ENCODE measurements at regions not wholly inside any gene's neighbourhood (a gene's known extent, or its start where the extent isn't known, plus 50 kb on each side); places are given as distances from the start of the nearest gene placed in this dataset.

- H3K4me1 ChIP-seq: no peaks in the 10 kb centered on the region
- no peaks in the 10 kb centered on the region for H3K9me3 ChIP-seq
- H3K36me3 ChIP-seq (replicated peaks): no peaks in the 10 kb centered on the region
- in situ Hi-C loops (cut with MboI; ENCODE audit: low sequenced_read_pairs): no loop called here
- no peaks in the 10 kb centered on the region for H3K27me3 ChIP-seq (ENCODE audit: low read depth)
- H3K4me3 ChIP-seq: no peak overlapping the region
- DNase-seq (ENCODE audit: low spot score in 2 of 2): no peak
These were observed 368.9 kb downstream of the AACS start for GRCh38 chr12:125434131-125434530.

GRCh38 chr12:125434936-125435443 is 369.8 kb downstream of the AACS start:
- Histone ChIP-seq H3K27me3 (ENCODE audit: low read depth) (no peaks in the 10 kb centered on the region), H3K36me3 (replicated peaks) (no peaks in the 10 kb centered on the region), H3K4me3 (no peak overlapping the region), H3K4me1 (no peaks in the 10 kb centered on the region), H3K9me3 (no peaks in the 10 kb centered on the region)
- in situ Hi-C loops (cut with MboI; ENCODE audit: low sequenced_read_pairs): no loop called here
- no peak for DNase-seq (ENCODE audit: low spot score in 2 of 2)

DNA sequence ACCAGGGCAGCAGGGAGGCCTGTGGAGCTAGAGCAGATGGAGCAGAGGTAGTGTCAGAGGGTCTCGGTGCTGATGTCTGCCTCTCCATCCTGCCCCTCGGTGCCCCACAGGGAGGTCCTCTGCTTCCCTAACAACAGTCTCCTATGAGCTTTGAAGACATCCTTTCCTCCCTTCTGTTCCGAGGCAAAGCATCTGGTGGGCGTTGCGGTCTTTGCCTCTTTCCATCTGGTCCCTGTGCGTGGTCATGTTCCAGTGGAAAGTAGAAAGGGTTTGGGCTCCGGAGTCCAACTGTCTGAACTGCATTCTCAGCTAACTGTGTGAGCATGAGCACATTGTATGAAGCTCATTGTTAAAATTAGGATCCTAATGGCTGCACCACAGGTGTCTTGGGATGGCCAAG is 370.6 kb downstream of the AACS start:
- H3K4me1 ChIP-seq: no peaks in the 10 kb centered on the region
- no peak for DNase-seq (ENCODE audit: low spot score in 2 of 2)
- H3K27me3 ChIP-seq (ENCODE audit: low read depth): no peaks in the 10 kb centered on the region
- H3K36me3 ChIP-seq (replicated peaks): no peaks in the 10 kb centered on the region
- no peaks in the 10 kb centered on the region for H3K9me3 ChIP-seq
- H3K4me3 ChIP-seq: no peak overlapping the region
- in situ Hi-C loops (cut with MboI; ENCODE audit: low sequenced_read_pairs): no loop called here

DNA sequence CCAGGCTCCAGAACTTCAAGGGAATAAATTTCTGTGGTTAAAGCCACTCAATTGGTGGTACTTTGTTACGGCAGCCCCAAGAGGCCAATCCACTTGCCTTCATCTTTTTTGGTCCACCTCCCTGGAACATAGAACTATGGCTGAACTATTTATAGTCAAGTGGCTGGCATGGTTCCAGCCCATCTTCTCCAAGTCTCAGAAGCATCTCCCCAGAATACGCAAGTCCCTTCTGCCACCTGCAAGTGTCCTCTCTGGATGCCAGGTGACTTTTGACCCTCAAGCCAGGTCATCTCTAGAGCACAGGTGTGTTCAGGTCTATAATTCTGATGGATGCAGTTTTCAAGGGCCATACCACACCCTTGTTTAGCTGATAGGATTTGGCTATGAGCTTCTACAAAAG is 371.5 kb downstream of the AACS start:
- Histone ChIP-seq H3K4me1 (no peaks in the 10 kb centered on the region), H3K9me3 (no peaks in the 10 kb centered on the region), H3K27me3 (ENCODE audit: low read depth) (no peaks in the 10 kb centered on the region), H3K4me3 (no peak overlapping the region), H3K36me3 (replicated peaks) (no peaks in the 10 kb centered on the region)
- in situ Hi-C loops (cut with MboI; ENCODE audit: low sequenced_read_pairs): no loop called here
- DNase-seq (ENCODE audit: low spot score in 2 of 2): no peak

GRCh38 chr12:125440399-125440798 is 375.2 kb downstream of the AACS start:
- Histone ChIP-seq H3K4me3 (no peak overlapping the region), H3K9me3 (no peaks in the 10 kb centered on the region), H3K4me1 (no peaks in the 10 kb centered on the region), H3K27me3 (ENCODE audit: low read depth) (0 out of 2 replicates have a peak, but pooled peaks cover 2% of the 10 kb centered on the region), H3K36me3 (replicated peaks) (no peaks in the 10 kb centered on the region)
- in situ Hi-C loops (cut with MboI; ENCODE audit: low sequenced_read_pairs): no loop called here
- DNase-seq (ENCODE audit: low spot score in 2 of 2): no peak

DNA sequence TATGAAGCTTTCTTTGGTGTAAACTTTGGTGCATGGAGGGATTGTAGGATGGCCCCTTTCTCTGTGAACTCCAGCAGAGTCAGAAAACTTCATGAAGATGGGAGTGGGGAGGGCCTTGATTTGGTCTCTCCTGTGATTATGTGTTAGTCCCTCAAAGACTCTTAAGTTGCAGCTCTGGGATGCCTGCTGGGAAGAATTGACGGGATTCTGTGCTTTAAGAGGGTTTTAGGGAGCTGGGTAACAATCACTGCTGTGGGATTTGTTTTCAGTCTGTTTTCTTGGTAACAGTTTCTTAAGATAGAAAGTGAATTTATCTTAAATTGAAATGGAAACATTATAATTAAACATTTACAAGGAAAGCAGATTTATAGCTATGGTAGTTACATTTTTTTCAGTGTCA is 378.1 kb downstream of the AACS start:
- Histone ChIP-seq H3K36me3 (replicated peaks) (no peaks in the 10 kb centered on the region), H3K4me1 (no peaks in the 10 kb centered on the region), H3K27me3 (ENCODE audit: low read depth) (0 out of 2 replicates have a peak, but pooled peaks cover 2% of the 10 kb centered on the region), H3K9me3 (no peaks in the 10 kb centered on the region), H3K4me3 (no peak overlapping the region)
- in situ Hi-C loops (cut with MboI; ENCODE audit: low sequenced_read_pairs): no loop called here
- no peak for DNase-seq (ENCODE audit: low spot score in 2 of 2)

DNA sequence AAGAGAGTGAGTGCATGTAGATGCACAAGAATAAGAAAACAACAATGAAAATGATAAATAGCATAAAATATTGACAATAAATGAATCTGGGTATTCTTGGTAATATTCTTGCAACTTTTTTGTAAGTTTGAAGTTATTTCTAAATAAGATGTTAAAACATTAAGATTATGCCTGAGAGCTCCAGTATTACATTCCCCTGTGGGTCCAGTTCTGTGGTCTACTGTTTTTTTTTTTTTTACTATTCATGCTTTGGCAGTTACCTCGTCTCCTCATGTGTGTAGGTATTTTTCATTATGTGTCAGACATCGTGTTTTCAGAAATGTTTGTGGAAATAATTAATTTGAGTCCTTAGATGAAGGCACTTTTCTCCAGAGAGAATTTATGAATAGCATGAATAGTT is 386.2 kb downstream of the AACS start:
- in situ Hi-C loops (cut with MboI; ENCODE audit: low sequenced_read_pairs): no loop called here
- DNase-seq (ENCODE audit: low spot score in 2 of 2): no peak

GRCh38 chr12:125453751-125454150 is 388.5 kb downstream of the AACS start:
- in situ Hi-C loops (cut with MboI; ENCODE audit: low sequenced_read_pairs): no loop called here

More for the DNA sequence above, 386.2 kb downstream of the AACS start:
- H3K36me3 ChIP-seq (replicated peaks): no peaks in the 10 kb centered on the region
- H3K9me3 ChIP-seq: no peaks in the 10 kb centered on the region
- peaks cover 4% of the 10 kb centered on the region; the same call in 1 of the 2 replicates for H3K27me3 ChIP-seq (ENCODE audit: low read depth)
- H3K4me1 ChIP-seq: no peaks in the 10 kb centered on the region
- H3K4me3 ChIP-seq: no peak overlapping the region

GRCh38 chr12:125454291-125454690 is 389.1 kb downstream of the AACS start:
- no peaks in the 10 kb centered on the region for H3K9me3 ChIP-seq
- H3K27me3 ChIP-seq (ENCODE audit: low read depth): peaks cover 4% of the 10 kb centered on the region; the same call in 1 of the 2 replicates
- no peak for DNase-seq (ENCODE audit: low spot score in 2 of 2)
- no peaks in the 10 kb centered on the region for H3K4me1 ChIP-seq
- no peak overlapping the region for H3K4me3 ChIP-seq
- in situ Hi-C loops (cut with MboI; ENCODE audit: low sequenced_read_pairs): no loop called here
- no peaks in the 10 kb centered on the region for H3K36me3 ChIP-seq (replicated peaks)

More at GRCh38 chr12:125453751-125454150, 388.5 kb downstream of the AACS start:
- Histone ChIP-seq H3K36me3 (replicated peaks) (no peaks in the 10 kb centered on the region), H3K4me1 (no peaks in the 10 kb centered on the region), H3K27me3 (ENCODE audit: low read depth) (peaks cover 4% of the 10 kb centered on the region; the same call in 1 of the 2 replicates), H3K4me3 (no peak overlapping the region), H3K9me3 (no peaks in the 10 kb centered on the region)
- no peak for DNase-seq (ENCODE audit: low spot score in 2 of 2)

- no peak overlapping the region for H3K4me3 ChIP-seq
- DNase-seq (ENCODE audit: low spot score in 2 of 2): no peak
- no peaks in the 10 kb centered on the region for H3K4me1 ChIP-seq
- H3K36me3 ChIP-seq (replicated peaks): no peaks in the 10 kb centered on the region
- in situ Hi-C loops (cut with MboI; ENCODE audit: low sequenced_read_pairs): no loop called here
- H3K9me3 ChIP-seq: no peaks in the 10 kb centered on the region
- H3K27me3 ChIP-seq (ENCODE audit: low read depth): peaks cover 4% of the 10 kb centered on the region; the same call in 1 of the 2 replicates
These were observed 389.7 kb downstream of the AACS start for GRCh38 chr12:125454786-125455480.

GRCh38 chr12:125455556-125455955 is 390.3 kb downstream of the AACS start:
- peaks cover 4% of the 10 kb centered on the region; the same call in 1 of the 2 replicates for H3K27me3 ChIP-seq (ENCODE audit: low read depth)
- H3K4me3 ChIP-seq: no peak overlapping the region
- no peaks in the 10 kb centered on the region for H3K9me3 ChIP-seq
- in situ Hi-C loops (cut with MboI; ENCODE audit: low sequenced_read_pairs): no loop called here
- H3K36me3 ChIP-seq (replicated peaks): no peaks in the 10 kb centered on the region
- no peaks in the 10 kb centered on the region for H3K4me1 ChIP-seq
- DNase-seq (ENCODE audit: low spot score in 2 of 2): no peak

DNA sequence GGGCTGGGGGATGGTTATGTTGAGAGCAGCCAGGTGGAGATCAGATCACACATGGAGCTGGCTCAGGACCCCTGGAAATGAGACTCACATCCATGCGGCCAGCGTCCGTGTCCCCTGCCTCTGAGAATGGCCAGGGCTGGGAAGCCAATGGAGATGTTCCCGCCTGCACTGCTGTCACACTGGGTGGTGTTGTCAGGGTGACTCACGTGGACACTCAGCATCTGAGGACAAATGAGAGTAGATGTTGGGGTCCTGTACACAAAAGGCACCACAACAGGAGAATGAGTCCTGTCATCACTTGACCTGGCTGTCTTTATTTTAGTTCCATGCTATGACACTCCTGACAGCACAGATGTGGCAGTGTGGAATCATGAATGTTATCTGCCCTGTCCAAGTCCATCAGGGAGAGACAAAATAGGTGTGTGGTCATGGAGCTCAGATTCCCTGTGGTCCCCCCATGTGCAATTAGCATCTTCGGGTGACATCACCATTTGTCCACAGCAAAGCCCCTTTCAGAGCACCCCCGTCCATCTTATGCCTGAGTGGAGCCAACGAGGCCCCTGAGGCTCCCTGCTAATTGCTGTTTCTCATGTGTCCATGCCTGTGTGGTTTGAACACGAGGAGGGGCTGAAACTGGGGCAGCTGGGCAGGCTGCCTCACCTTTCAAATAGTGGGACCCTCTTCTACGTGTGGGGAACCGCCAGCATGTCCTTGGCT is 393.5 kb downstream of the AACS start:
- DNase-seq (ENCODE audit: low spot score in 2 of 2): no peak
- Histone ChIP-seq H3K4me1 (no peaks in the 10 kb centered on the region), H3K4me3 (no peak overlapping the region), H3K9me3 (no peaks in the 10 kb centered on the region), H3K27me3 (ENCODE audit: low read depth) (peaks cover 4% of the 10 kb centered on the region; the same call in 1 of the 2 replicates), H3K36me3 (replicated peaks) (no peaks in the 10 kb centered on the region)
- in situ Hi-C loops (cut with MboI; ENCODE audit: low sequenced_read_pairs): no loop called here

GRCh38 chr12:125461831-125462230 is 396.6 kb downstream of the AACS start:
- Histone ChIP-seq H3K27me3 (ENCODE audit: low read depth) (no peaks in the 10 kb centered on the region), H3K9me3 (no peaks in the 10 kb centered on the region), H3K36me3 (replicated peaks) (no peaks in the 10 kb centered on the region), H3K4me3 (no peak overlapping the region), H3K4me1 (no peaks in the 10 kb centered on the region)
- in situ Hi-C loops (cut with MboI; ENCODE audit: low sequenced_read_pairs): no loop called here
- DNase-seq (ENCODE audit: low spot score in 2 of 2): no peak

- in situ Hi-C loops (cut with MboI; ENCODE audit: low sequenced_read_pairs): no loop called here
- Histone ChIP-seq H3K36me3 (replicated peaks) (no peaks in the 10 kb centered on the region), H3K4me3 (no peak overlapping the region), H3K27me3 (ENCODE audit: low read depth) (no peaks in the 10 kb centered on the region), H3K4me1 (no peaks in the 10 kb centered on the region), H3K9me3 (no peaks in the 10 kb centered on the region)
- no peak for DNase-seq (ENCODE audit: low spot score in 2 of 2)
These were observed 398.2 kb downstream of the AACS start for GRCh38 chr12:125463386-125463785.

Measured in HAP-1 (cell line).